ENCODE measurements at regions not wholly inside any gene's neighbourhood (a gene's known extent, or its start where the extent isn't known, plus 50 kb on each side); places are given as distances from the start of the nearest gene placed in this dataset.
"Not testable (repeated sequence)": the region's sequence is repeated elsewhere in the genome, so short reads cannot be mapped to it uniquely, and the experiment has no call there.

GRCh38 chr12:46965137-46965536, 114.3 kb upstream of the PCED1B start:
- Histone ChIP-seq H3K4me3 (ENCODE audit: low read length) (no peak overlapping the region), H3K36me3 (ENCODE audit: low read depth, low read length) (no peaks in the 10 kb centered on the region), H3K4me1 (ENCODE audit: insufficient read depth, low read length) (peaks cover 16% of the 10 kb centered on the region), H4K20me1 (ENCODE audit: low read length) (no peaks in the 10 kb centered on the region), H3K9me3 (ENCODE audit: low read length) (no peaks in the 10 kb centered on the region), H3K9ac (ENCODE audit: low read length) (no peak overlapping the region), H3K79me2 (ENCODE audit: low read length) (no peaks in the 10 kb centered on the region), H2AFZ (ENCODE audit: low read length) (no peak overlapping the region), H3F3A (ENCODE audit: low read length, unreplicated experiment) (no peaks in the 10 kb centered on the region), H3K4me2 (ENCODE audit: low read length) (no peak overlapping the region), H3K27me3 (ENCODE audit: low read length) (no peaks in the 10 kb centered on the region), H3K9me2 (replicated peaks; ENCODE audit: low read length) (no peaks in the 10 kb centered on the region), H3K27ac (ENCODE audit: low read length) (no peak overlapping the region)
- ChIA-PET CTCF (interaction anchor here (0.6 kb wide), 1 partner anchor 1475 kb away, joined by 3 read pairs; no protein-coding TSS in a partner anchor), POLR2A (ENCODE audit: unreplicated experiment) (no interaction called here)
- ATAC-seq (no peak), DNase-seq (no peak)
- no peak for TF ChIP-seq EZH2phosphoT487 (IDR thresholded peaks at IDR 0.05; ENCODE audit: borderline replicate concordance, low read length)
- TF ChIP-seq CTCF (conservative IDR thresholded peaks at IDR 0.05; ENCODE audit: low read depth, low read length) = no peak
- TF ChIP-seq EZH2 (IDR thresholded peaks at IDR 0.05; ENCODE audit: low read length, unreplicated experiment) = no peak
- no TSS peak for BruUV-seq (replicated peaks)
- intact Hi-C loops (cut with micrococcal nuclease) = no loop called here

- intact Hi-C loops (cut with micrococcal nuclease) = no loop called here
- no peaks in the 10 kb centered on the region for H3K36me3 ChIP-seq (ENCODE audit: low read depth, low read length)
- H2AFZ ChIP-seq (ENCODE audit: low read length) = no peak overlapping the region
- H3F3A ChIP-seq (ENCODE audit: low read length, unreplicated experiment) = no peaks in the 10 kb centered on the region
- H3K9me2 ChIP-seq (replicated peaks; ENCODE audit: low read length) = no peaks in the 10 kb centered on the region
- no TSS peak for BruUV-seq (replicated peaks)
- ATAC-seq (no peak), DNase-seq (no peak)
- H3K79me2 ChIP-seq (ENCODE audit: low read length) = no peaks in the 10 kb centered on the region
- peaks cover 14% of the 10 kb centered on the region for H3K4me1 ChIP-seq (ENCODE audit: insufficient read depth, low read length)
- no peaks in the 10 kb centered on the region for H4K20me1 ChIP-seq (ENCODE audit: low read length)
- no peak overlapping the region for H3K9ac ChIP-seq (ENCODE audit: low read length)
- H3K27me3 ChIP-seq (ENCODE audit: low read length) = no peaks in the 10 kb centered on the region
- H3K4me2 ChIP-seq (ENCODE audit: low read length) = no peak overlapping the region
- TF ChIP-seq EZH2phosphoT487 (IDR thresholded peaks at IDR 0.05; ENCODE audit: borderline replicate concordance, low read length) (no peak), CTCF (conservative IDR thresholded peaks at IDR 0.05; ENCODE audit: low read depth, low read length) (no peak), EZH2 (IDR thresholded peaks at IDR 0.05; ENCODE audit: low read length, unreplicated experiment) (no peak)
- H3K27ac ChIP-seq (ENCODE audit: low read length) = no peak overlapping the region
- ChIA-PET POLR2A (ENCODE audit: unreplicated experiment) (no interaction called here), CTCF (interaction anchor here (0.6 kb wide), 1 partner anchor 1476 kb away, joined by 3 read pairs; no protein-coding TSS in a partner anchor)
- no peak overlapping the region for H3K4me3 ChIP-seq (ENCODE audit: low read length)
- no peaks in the 10 kb centered on the region for H3K9me3 ChIP-seq (ENCODE audit: low read length)
These were observed 113.5 kb upstream of the PCED1B start for GRCh38 chr12:46965880-46966279.

GRCh38 chr12:46970636-46971035, 108.8 kb upstream of the PCED1B start:
- H4K20me1 ChIP-seq (ENCODE audit: low read length) = no peaks in the 10 kb centered on the region
- no peak overlapping the region for H3K9ac ChIP-seq (ENCODE audit: low read length)
- no peak for TF ChIP-seq CTCF (conservative IDR thresholded peaks at IDR 0.05; ENCODE audit: low read depth, low read length)
- no peak for TF ChIP-seq EZH2phosphoT487 (IDR thresholded peaks at IDR 0.05; ENCODE audit: borderline replicate concordance, low read length)
- TF ChIP-seq EZH2 (IDR thresholded peaks at IDR 0.05; ENCODE audit: low read length, unreplicated experiment) = no peak
- intact Hi-C loops (cut with micrococcal nuclease) = no loop called here
- no peaks in the 10 kb centered on the region for H3K9me2 ChIP-seq (replicated peaks; ENCODE audit: low read length)
- DNase-seq (no peak), ATAC-seq (no peak)
- H3K27me3 ChIP-seq (ENCODE audit: low read length) = no peaks in the 10 kb centered on the region
- H3K79me2 ChIP-seq (ENCODE audit: low read length) = no peaks in the 10 kb centered on the region
- BruUV-seq (replicated peaks) = no TSS peak
- no peak overlapping the region for H3K4me3 ChIP-seq (ENCODE audit: low read length)
- no peaks in the 10 kb centered on the region for H3K36me3 ChIP-seq (ENCODE audit: low read depth, low read length)
- ChIA-PET POLR2A (ENCODE audit: unreplicated experiment) (no interaction called here), CTCF (no interaction called here)
- no peaks in the 10 kb centered on the region for H3K4me1 ChIP-seq (ENCODE audit: insufficient read depth, low read length)
- H3F3A ChIP-seq (ENCODE audit: low read length, unreplicated experiment) = no peaks in the 10 kb centered on the region
- H3K9me3 ChIP-seq (ENCODE audit: low read length) = no peaks in the 10 kb centered on the region
- no peak overlapping the region for H3K27ac ChIP-seq (ENCODE audit: low read length)
- no peak overlapping the region for H2AFZ ChIP-seq (ENCODE audit: low read length)
- H3K4me2 ChIP-seq (ENCODE audit: low read length) = no peak overlapping the region

- not testable (repeated sequence) for H3K4me1 ChIP-seq (ENCODE audit: insufficient read depth, low read length)
These were observed 105.5 kb upstream of the PCED1B start for GRCh38 chr12:46973937-46974336.

More at GRCh38 chr12:46973937-46974336, 105.5 kb upstream of the PCED1B start:
- ATAC-seq; H3K36me3 ChIP-seq (ENCODE audit: low read depth, low read length); H3F3A ChIP-seq (ENCODE audit: low read length, unreplicated experiment); H4K20me1 ChIP-seq (ENCODE audit: low read length); H3K9me3 ChIP-seq (ENCODE audit: low read length); intact Hi-C loops (cut with micrococcal nuclease); H2AFZ ChIP-seq (ENCODE audit: low read length); BruUV-seq (replicated peaks); H3K27ac ChIP-seq (ENCODE audit: low read length); H3K79me2 ChIP-seq (ENCODE audit: low read length); CTCF ChIA-PET; H3K27me3 ChIP-seq (ENCODE audit: low read length); H3K4me3 ChIP-seq (ENCODE audit: low read length); H3K9me2 ChIP-seq (replicated peaks; ENCODE audit: low read length); H3K4me2 ChIP-seq (ENCODE audit: low read length); H3K9ac ChIP-seq (ENCODE audit: low read length); DNase-seq: not testable (repeated sequence)
- POLR2A ChIA-PET (ENCODE audit: unreplicated experiment) = interaction anchor here (1.0 kb wide), 1 partner anchor 28 kb away, joined by 4 read pairs; no protein-coding TSS in a partner anchor

All from PC-3 (cell line).